ENCODE measurements at regions not wholly inside any gene's neighbourhood (a gene's known extent, or its start where the extent isn't known, plus 50 kb on each side); places are given as distances from the start of the nearest gene placed in this dataset.

GRCh38 chr13:106322628-106323027 is 212.8 kb downstream of the EFNB2 start:
- TF ChIP-seq POLR2A (IDR thresholded peaks at IDR 0.05) (no peak), POLR2AphosphoS5 (IDR thresholded peaks at IDR 0.05; ENCODE audit: insufficient read depth in 1 of 2, low read depth in 1 of 2) (no peak), CTCF (IDR thresholded peaks at IDR 0.05) (no peak)

Measured in vagina (tissue), 2 donors.